ENCODE measurements at regions not wholly inside any gene's neighbourhood (a gene's known extent, or its start where the extent isn't known, plus 50 kb on each side); places are given as distances from the start of the nearest gene placed in this dataset.
"Not testable (repeated sequence)": the region's sequence is repeated elsewhere in the genome, so short reads cannot be mapped to it uniquely, and the experiment has no call there.

DNA sequence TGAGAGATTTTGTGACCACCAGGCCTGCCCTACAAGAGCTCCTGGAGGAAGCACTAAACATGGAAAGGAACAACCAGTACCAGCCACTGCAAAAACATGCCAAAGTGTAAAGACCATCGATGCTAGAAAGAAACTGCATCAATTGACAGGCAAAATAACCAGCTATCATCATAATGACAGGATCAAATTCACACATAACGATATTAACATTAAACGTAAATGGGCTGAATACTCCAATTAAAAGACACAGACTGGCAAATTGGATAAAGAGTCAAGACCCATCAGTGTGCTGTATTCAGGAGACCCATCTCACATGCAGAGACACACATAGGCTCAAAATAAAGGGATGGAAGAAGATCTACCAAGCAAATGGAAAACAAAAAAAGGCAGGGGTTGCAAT is 182.4 kb downstream of the PRELID2 start:
- DNase-seq, result not testable (repeated sequence)

DNA sequence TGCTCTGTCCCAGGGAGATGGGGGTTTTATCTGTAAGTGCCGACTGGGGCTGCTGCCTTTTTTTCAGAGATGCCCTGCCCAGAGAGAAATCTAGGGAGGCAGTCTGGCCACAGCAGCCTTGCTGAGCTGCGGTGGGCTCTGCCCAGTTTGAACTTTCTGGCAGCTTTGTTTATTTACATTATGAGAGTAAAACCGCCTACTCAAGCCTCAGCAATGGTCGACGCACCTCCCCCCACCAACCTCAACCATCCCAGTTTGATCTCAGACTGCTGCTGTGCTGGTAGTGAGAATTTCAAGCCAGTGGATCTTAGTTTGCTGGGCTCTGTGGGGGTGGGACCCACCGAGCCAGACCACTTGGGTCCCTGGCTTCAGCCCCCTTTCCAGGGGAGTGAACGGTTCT is 188.0 kb downstream of the PRELID2 start:
- not testable (repeated sequence) for DNase-seq

DNA sequence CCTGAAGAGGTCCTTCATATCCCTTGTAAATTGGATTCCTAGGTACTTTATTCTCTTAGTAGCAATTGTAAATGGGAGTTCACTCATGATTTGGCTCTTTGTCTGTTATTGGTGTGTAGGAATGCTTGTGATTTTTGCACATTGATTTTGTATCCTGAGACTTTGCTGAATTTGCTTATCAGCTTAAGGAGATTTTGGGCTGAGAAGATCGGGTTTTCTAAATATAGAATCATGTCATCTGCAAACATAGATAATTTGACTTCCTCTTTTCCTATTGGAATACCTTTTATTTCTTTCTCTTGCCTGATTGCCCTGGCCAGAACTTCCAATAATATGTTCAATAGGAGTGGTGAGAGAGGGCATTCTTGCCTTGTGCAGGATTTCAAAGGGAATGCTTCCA is 191.9 kb downstream of the PRELID2 start:
- not testable (repeated sequence) for DNase-seq

DNA sequence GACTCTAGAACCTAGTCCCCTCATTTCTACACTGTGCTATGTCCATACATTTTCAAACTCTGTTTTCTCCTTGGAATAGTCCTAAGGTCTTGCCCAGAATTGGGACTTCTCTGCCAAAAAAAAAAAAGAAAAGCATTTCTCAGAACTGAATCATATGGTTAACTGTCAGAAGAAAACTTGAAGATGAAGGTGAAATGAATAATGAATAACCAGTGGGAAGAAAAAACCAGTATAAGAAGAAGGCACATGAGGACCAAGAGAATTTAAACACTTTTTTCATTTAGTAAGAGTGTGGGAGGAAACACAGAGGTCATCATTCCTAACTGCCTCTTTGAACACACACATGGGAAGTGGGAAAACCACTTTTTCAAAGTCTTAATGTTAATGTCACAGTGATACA is 197.7 kb downstream of the PRELID2 start:
- DNase-seq, result no peak

DNA sequence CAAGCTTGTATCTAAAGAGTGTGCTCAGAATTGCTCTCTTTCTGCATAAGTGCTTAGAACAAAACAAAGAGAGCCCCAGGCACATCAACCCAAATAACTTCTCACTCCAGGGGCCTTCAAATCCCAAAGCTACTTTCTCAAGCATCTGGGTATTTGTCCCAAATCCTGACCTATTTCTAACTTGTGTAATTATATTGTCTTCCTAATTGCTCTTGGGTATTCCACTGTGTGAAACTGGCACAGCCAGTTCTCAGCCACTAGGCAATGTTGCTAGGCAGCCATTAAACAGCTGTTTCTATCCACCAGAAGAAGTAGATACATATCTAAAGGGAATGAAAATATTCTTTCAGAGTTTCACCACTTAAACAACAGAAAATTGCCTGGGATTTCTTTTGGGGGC is 198.8 kb downstream of the PRELID2 start:
- DNase-seq, result no peak

DNA sequence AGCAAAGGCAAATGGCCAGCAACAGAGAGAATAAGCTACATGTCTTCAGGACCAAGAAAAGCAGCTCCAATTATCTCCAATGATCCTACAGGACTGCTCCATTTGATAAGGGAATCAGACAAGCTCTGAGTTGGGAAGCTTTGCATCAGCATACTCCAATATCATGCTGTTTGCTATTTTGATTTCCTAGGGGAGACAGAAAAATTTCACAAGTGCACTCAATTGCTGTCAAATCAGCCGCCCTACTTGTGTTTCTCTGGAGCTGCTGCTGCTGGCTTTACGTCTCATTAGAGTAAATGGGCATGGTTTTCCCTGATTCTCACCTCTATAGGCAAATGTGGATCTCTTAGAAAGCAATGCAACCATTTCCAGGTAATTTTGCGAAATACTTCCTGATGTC is 201.7 kb downstream of the PRELID2 start:
- DNase-seq, result no peak

DNA sequence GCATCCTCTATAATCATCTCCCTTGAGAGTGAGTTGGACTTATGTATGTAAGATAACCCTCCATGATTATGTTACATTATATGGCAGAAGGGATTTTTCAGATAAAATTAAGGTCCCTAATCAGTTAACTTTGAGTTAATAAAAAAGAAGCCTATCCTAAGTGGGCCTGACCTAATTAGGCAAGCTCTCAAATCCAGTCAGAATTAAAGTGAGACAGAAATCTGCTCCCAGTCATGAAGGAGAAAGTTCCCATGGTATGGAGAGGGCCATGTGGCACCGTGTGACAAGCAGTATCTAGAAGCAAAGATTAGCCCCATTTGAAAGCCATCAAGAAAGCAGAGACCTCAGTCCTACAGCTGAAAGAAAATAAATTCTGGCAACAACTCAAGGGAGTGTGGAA is 202.4 kb downstream of the PRELID2 start:
- DNase-seq, result no peak

DNA sequence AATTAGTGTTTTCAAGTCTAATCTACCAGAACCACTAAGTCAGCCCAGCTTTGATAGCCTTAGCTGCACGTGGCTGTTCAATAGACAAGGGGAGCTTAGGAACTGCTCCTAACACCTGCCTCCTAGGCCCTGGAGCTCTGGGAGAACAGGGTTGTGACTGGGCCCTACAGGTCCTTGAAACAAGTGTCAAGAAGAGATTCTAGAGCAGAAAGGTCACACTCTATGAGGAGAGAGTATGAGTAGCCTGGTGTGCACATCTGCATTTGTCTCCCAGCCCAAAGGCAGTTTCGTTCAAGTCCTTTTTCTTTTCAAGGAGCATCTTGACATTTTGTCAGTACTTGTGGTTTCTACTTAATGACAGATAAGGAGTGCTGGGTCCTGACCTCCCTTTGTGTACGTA is 206.1 kb downstream of the PRELID2 start:
- no peak for DNase-seq

DNA sequence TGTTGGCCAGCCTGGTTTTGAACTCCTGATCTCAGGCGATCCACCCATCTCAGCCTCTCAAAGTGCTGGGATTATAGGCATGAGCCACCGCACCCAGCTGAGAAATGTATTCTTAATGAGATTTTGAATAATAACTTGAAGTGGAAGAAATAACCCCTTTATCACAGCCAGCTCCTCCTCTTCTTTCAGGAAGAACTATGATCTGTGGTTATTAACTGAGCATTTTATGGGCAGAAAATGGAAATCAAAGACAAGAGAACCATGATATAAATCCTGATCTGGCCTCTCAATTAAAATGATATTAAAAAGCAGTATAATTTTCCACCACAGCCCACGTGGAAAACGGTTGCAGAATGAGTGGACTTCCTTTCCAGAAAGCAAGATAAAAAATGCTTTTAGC is 206.6 kb downstream of the PRELID2 start:
- no peak for DNase-seq

DNA sequence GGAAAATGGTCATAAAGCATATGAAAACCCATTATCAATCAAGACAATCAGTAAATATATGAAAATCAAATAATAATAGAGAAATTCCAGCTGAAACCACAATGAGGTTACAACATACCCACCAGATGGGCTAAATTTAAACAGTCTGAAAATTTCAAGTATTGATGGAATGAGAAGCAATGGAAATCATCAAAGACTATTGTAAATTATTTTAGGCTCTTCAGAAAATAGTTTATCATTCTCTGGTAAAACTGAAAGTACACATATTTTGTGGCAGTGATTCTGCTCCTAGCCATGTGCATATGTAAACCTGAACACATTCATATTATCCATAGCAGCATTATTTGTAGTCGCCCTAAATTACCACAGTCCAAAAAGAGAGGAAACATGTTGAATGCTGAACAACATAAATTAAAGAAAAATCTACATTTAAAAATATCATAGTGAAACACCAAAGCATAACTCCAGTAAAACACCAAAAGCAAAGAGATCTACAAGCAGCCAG is 215.3 kb downstream of the PRELID2 start:
- DNase-seq, result no peak

DNA sequence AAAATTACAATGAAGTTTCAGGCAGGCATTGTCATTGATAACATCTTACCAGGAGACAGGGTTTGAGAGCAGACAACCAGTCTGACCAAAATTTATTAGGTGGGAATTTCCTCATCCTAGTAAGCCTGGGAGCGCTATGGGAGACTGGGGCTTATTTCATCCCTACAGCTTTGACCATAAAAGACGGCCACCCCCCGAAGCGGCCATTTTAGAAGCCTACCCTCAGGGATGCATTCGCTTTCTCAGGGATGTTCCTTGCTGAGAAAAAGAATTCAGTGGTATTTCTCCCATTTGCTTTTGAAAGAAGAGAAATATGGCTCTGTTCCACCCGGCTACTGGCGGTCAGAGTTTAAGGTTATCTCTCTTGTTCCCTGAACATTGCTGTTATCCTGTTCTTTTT is 218.4 kb downstream of the PRELID2 start:
- DNase-seq, result not testable (repeated sequence)

DNA sequence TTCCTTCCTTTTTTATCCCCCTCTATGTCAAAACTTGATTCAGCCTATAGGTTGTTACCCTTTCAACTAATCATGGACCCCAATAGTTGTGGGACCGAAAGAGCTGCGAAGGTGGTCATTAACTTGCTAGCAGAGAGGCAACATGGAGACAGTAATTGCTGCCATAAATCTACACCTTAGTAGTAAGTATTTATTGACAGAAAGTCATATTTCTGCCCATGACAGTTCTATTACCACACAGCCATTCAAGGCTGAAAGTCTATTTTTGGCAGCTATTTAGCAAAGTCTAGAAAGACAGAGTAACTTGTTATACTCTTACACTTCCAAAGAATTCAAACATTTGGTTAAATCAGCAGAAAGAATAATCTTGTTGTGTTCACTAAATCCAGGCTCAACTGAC is 236.2 kb downstream of the PRELID2 start:
- DNase-seq, result no peak

DNA sequence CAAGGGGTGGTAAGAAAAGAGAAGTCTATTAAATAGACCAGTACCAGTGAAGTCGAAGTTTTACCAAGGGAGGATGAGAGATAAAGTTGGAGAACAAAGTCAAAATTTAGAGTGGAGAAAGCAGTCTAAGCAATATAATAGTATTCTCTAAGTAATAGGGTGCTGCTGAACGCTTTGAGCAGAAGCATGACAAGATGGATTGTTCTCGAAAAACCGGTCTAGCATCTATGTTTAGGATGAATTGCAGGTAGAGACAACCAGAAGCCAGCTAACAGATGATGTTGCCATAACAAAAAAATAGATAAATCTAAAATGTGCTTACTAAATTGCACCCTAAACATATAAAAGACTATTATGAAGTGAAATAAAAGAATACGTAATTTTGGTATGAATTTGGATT is 237.0 kb downstream of the PRELID2 start:
- DNase-seq, result no peak

DNA sequence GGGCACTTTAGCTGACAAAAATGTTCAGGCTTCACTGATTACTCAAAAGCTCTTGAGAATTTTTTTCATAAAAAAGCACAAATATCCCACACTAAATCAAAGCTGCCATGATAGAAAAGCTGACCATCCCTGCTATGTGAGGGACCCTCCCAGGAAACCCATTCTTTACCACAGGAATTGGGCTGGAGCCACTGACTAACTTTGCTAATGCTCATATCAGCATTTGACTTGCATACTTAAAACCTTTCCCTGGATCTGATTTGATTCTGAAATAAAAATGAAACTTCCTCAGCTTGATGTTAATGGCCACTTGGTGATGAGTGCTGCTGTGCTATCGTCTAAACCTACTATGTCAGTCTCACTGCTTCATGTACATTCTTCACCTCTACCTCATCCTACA is 243.6 kb downstream of the PRELID2 start:
- DNase-seq, result no peak

DNA sequence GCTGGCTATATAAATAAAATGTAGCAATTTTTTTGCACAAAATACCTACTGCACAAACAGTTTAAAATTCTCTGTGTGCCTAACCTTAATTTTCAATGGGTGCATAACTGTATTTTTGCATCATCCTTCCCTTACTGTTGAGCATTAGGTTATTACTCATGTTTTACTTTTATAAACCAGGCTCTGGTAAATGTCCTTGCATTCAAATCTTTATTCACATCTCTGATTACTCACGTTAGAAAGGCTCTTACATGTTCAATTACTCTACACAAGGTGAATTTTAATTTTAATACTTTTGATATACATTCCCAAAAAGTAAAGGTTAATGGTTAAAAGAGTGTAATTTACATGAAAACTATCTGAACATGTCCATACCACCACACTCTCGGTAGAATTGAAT is 246.1 kb downstream of the PRELID2 start:
- no peak for DNase-seq

DNA sequence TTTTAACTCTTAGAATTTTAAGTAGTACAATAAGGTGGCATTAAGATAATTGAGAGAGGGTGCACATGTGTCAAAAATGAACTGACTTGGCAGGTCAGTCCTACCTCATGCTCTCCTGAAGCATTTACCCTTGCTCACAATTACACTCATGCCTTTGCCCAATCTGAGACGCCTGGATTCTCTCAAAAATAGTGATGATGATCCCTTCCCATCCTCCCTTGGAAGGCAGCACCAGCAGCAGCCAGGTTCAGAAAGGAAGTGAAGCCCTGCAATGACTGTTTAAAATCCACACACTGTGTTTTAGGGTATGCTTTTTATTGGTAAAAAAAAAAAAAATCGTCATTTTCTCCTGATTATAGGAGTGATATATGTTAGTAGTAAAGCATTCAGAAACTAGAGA is 246.6 kb downstream of the PRELID2 start:
- no peak for DNase-seq

DNA sequence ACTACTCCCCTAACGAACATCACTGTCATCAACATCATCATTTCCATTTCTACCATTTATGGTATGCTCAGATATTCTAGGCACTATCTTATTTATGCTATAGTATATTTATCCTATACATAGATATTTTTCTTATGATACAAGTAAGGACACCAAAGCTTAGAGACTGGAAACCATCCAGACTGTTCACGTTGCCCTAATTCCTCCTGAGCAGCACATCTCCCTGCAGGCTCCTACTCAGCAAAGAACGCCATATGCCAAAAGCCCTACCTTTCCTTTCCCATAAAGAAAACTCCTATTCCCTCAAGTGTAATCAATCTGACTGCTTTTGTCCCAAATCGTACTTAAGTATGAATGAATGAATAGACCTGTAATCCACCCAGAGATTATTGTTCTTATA is 247.0 kb downstream of the PRELID2 start:
- no peak for DNase-seq

DNA sequence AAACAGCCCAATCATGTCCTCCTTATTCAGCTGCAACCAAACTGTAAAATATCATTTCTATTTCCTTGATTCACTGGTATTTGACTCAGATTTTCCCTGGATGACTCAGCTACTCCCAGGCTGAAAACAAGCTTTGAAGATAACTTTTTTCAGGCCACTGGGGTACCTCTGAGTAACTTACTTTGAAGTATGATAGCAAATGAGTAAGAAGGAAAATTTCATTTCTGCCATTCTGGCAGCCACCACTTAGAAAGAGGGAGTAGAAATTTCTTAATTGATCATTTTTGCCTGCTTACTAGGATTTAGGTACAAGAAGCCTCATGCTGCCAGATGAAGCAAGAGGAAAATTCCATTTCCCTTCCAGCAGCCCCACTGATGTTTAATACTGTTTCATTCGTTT is 247.4 kb downstream of the PRELID2 start:
- no peak for DNase-seq

DNA sequence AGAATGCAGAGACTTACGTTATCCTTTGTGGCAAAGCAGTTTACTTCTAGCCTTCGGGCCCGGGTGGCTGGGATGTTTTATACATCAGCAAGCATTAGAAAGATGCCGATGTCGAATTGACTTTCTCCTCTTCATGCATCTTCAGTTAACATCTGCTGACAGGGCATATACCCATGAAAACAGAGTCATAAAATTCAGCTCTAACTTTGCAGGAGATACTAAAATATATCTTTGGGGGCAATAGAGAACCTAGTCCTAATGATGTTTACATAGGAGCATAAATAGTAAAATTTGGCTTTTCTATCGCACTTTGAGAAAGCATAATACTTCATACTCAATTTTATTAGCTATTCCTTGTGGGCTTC is 247.9 kb downstream of the PRELID2 start:
- no peak for DNase-seq

DNA sequence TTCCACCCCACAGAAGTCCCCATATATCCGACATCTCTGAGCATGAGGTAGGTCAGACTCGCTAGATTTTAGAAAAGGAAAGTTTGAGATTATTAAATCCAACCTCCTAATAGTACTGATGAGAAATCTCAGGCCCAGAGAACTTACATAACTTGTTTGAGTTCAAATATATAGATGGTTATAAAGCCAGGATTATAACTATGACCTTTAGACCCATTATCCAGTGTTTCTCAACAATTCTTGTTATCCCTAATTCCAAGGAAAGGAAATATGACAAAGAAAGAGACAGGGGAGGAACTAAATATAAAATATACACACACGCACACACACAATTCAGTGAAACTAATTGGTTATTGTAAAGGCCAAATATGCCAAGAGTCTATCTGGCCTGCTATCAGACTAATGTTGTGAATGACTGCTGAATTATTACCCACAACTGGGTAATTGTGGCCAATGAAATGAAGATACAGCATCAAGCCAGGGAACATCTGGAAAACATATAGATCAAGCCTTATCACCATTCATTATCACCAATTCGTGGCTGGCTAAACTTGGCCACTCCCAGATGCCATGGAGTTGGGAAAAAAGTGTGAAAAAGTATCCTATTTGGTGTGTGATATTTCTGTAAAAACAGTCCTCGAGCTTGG is 248.4 kb downstream of the PRELID2 start:
- DNase-seq, result no peak

DNA sequence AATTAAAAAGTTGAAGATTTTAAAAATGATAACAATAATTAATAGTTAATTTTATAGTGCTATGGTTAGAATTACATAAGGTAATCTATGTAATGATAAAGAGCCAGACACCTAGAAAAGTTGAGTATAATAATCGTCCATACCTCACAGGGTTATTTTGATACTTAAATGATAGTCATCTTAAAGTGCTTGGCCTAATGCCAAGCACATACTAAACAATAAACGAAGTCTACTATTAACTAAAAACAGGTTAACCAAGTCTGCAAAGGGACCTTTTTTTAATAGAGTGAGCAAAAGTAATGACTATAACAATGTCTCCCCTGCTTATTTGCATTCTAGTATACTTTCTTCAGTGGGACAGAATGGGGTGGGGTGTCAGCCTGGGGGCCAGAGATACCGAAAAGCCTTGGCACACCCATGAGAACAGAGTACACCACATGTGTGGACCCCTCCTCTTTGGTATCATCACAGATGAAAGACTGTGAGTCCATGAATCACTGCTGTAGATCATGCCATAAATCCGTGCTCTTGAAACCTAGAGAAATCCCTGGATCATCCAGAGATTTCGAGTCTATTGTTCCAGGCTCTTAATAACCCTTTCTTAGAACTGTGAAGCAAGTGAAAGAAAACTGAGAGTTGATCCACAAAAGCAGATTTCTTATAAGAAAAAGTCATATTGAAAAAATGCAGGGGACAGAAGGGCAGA is 249.5 kb downstream of the PRELID2 start:
- no peak for DNase-seq

DNA sequence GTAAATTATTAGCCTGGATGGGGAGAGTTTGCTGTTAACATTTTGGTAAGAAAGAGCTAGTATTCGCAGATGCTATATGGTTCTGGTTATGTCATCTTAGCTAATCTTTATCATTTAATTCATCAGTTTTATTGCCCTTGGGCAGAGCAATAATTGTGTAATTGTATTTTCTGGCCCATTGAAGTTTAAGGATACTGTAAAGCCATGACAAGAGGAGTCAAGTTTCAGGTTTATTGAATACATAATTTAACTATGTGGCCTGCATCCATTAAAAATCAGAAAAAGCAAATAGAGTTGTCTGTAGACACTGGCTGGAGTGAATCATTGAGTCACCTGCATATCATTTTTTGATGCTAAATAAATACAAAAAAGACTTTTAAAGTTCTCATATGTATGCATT is 255.8 kb downstream of the PRELID2 start:
- no peak for DNase-seq

DNA sequence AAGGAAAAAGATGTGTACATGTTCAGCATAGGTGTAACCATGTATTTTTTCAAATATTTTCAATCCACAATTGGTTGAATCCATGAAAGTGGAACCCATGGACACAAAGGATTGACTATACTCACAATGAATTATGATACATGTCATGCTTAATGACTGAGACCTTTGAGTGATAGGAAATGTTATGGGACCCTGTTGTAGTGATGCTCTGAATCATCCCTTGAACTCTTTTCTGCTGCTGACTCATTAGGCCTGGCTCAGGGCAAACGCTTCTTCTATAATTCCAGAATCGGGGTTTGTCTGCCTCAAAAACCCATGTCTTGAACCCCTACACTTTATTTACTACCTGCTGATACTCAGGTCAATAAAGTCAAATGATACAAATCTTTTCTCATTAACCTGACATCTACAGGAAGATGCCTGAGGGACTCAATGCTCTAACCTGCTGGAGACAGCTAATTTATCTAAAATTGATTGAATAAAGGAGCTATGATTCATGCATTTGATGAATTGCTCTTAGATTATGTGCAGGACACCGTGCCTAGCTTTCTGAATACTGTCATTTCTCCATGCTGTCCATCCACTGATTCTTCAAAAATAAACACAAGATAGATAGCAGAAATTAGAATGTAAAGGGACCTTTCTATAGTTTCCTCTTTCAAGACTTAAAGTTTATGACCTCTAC is 260.1 kb downstream of the PRELID2 start:
- DNase-seq, result no peak

DNA sequence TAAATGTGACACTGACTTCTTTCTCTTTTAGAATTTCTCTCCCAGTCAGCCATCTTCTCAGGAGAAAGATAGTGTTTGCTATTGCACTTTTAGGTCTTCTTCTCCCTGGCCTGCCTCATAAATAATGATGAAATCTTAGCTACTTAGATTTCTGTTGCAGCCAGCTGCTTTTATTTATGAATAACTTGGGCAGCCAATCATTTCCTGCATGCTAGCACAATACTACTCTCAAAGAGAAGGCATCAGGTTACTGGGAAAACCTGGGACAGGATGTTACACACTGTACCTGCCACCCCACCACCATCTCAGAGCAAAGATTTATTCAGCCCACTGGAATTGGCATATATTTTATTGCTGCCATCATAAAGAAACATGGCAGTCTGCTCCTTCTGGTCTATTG is 266.6 kb downstream of the PRELID2 start:
- DNase-seq, result no peak

All from bone marrow (tissue), 2 donors.